T47D (cell line): ENCODE measurements at regions not wholly inside any gene's neighbourhood (a gene's known extent, or its start where the extent isn't known, plus 50 kb on each side); places are given as distances from the start of the nearest gene placed in this dataset.

Experiments
- DNase-seq, 2 experiments: peaks; one replicate each; pipeline versions ENCODE4 v3.0.0 to v3.0.0-alpha.2; 2011 to 2012; ENCODE audit warnings: low read depth in 1 of 2, low spot score in 1 of 2
- JUND ChIP-seq: IDR thresholded peaks from 2 replicates; pipeline ENCODE4 v1.6.1; 2012; ENCODE audit warnings: low read depth
- in situ Hi-C: cut with HindIII; loops from 2 replicates; pipeline ENCODE4 v1.10.0; 2016; ENCODE audit warnings: low sequenced_read_pairs, low pct_unique_long_range_greater_than_20kb

DNA sequence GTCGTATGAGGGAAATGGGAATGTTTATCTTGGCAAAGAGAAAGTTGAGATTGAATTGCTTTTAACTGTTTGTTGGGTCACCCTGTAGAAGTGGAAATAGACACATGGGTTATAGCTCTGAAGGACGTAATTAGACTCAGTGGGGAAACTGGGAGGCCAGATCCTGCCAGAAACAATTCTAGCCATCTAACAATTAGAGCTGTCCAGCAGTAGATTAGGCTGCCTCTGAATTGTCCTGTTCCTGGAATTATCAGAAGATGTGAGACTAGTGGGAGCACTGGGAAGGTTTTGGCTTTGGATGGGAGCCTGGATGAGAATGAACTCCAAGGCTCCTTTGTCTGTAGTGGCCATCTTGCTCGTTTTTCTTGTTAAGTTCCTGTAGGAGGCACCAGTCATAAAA is 61.9 kb upstream of the IGFBP7 start:
- DNase-seq: no peak
- TF ChIP-seq JUND: no peak
- in situ Hi-C loops: no loop called here

DNA sequence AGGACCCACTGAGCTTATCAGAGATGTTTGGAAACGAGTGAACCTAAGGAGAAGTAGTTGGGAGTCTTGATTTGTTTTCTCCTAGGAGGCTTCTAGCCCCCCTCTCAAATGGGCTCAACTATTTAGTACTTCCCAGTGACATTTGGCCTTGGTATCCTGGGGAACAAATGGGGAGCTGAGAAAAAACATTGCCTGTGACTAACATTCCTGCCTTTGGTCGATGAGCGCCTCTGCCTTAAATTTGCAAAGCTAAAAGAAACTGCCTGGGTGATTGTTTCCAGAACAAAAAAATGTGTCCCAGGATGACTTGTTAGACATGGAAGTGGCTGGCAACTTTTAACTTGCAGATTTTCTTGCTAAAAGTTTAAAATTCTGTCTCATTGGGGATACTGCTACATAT is 58.8 kb upstream of the IGFBP7 start:
- in situ Hi-C loops: no loop called here
- no peak for DNase-seq
- no peak for TF ChIP-seq JUND

DNA sequence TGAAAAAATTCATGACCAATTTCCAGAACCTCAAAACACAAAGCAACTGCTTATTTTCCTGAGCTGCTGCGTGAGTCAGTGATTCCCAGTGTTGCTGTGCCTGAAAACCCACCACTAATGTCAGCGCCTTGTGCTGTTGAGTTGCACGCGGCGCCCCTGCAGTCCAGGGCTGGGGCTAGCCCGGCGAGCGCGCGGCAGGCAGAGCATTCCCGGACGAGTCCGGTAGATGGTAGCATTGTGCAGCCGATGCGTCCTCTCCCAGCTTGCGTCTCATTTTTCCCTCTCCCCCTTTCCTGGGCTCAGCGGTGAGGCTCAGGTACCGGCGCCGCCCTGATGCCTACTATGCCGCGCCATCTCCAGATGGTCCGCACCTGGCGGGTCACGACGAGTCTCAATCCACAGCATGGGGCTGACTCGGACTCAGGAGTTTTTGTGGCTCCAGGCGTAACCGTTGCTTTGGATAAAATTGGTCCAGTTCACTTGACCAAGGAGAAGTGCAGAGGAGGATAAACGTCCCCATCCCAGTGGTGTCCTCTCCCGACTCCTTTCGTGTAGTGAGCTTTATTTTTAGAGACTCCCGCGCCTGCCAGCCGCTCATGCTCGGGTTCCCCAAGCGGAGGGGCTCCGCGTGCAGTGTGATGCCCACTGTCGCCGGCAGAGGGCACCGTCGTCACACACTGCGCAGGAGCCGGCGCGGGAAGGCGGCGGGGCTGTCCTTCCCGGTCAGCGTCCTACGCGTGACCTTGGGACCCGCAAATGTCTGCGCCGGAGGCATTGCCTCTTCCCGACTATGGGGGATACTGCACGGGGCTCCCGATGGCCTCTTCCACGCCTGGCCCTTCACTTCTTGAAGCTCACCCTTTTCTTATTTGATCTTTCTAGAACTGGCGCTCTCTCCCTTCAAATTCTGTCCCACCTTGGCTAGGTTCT is 53.6 kb upstream of the IGFBP7 start:
- no peak for TF ChIP-seq JUND
- in situ Hi-C loops: no loop called here
- DNase-seq: peak; percentile 41 to 81

DNA sequence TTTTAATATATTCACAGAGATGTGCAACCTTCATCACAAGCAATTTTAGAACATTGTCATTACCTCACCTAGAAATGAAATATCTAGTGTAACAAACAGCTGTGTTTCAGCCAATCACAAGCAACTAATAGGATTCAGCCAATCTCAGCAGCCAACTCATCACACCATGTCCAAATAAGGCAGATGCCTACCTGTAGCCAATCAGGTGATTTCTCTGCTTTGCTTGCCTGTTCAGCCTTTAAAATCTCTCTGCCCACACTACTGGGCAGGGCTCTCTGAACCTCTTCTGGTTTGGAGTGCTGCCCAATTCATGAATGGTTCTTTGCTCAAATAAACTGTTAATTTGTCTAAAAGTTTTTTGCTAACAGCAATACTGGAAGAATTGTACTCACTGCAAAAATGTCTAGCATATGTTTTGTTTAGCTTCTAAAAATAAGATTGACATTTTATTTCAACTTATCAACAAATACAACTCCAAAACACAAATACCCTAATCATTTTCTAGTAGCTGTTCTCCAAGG is 52.4 kb upstream of the IGFBP7 start:
- no peak for TF ChIP-seq JUND
- DNase-seq: peak in 1 of 2 experiments; percentile 39
- in situ Hi-C loops: no loop called here
